ENCODE measurements at regions not wholly inside any gene's neighbourhood (a gene's known extent, or its start where the extent isn't known, plus 50 kb on each side); places are given as distances from the start of the nearest gene placed in this dataset.

DNA sequence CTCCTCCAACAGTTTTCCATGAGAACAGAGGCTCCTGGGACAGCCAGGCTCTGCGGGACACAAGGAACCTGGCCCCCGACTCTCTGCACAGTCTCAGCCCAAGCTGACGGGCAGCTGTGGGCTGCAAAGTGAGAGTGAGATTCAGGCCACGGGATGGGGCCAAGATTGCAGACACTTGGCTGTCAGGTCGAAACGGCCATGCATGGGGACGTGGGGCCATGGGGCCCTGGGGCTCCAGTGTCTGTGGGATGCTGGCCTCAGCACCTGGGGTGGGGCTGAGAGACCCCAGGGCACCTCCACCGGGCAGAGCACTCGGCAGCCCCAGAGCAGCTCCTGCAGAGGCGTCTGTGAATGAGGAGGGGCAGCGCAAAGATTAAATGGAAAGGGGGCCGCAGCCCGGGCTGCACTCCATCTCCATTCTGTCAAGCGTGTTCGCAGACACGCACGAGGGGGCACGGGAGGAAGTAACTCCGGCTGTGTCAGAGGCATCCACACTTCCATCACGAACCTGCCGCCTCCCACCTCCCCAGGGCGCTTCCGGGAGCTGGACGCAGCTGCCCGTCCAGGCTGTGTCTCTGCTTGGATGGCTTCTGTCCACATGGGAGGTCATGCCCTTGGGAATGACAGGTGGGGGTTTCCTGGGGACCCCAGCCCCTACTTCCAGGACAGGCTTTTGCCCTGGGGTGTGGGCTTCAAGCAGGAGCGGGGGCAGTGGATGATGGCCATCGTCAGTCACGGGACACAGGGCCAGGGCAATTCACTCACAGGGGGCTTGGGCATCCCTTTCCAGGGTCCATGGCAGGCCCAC, 82.8 kb upstream of the NKX1-1 start:
- Mint-ChIP-seq H3K36me3 (ENCODE audit: low read depth) (peaks cover 5% of the 10 kb centered on the region), H3K27ac (no peak overlapping the region), H3K4me1 (ENCODE audit: low read depth) (no peaks in the 10 kb centered on the region), H3K27me3 (peaks cover 6% of the 10 kb centered on the region), H3K4me3 (no peak overlapping the region), H3K9me3 (peaks cover 22% of the 10 kb centered on the region)
- CTCF ChIA-PET = no interaction called here
- ATAC-seq = no peak
- no peak for DNase-seq
- TF ChIP-seq, protein P1, sequence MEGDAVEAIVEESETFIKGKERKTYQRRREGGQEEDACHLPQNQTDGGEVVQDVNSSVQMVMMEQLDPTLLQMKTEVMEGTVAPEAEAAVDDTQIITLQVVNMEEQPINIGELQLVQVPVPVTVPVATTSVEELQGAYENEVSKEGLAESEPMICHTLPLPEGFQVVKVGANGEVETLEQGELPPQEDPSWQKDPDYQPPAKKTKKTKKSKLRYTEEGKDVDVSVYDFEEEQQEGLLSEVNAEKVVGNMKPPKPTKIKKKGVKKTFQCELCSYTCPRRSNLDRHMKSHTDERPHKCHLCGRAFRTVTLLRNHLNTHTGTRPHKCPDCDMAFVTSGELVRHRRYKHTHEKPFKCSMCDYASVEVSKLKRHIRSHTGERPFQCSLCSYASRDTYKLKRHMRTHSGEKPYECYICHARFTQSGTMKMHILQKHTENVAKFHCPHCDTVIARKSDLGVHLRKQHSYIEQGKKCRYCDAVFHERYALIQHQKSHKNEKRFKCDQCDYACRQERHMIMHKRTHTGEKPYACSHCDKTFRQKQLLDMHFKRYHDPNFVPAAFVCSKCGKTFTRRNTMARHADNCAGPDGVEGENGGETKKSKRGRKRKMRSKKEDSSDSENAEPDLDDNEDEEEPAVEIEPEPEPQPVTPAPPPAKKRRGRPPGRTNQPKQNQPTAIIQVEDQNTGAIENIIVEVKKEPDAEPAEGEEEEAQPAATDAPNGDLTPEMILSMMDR (IDR thresholded peaks at IDR 0.05) = no peak
- POLR2A ChIA-PET = interaction anchor here (0.6 kb wide), 1 partner anchor 384 kb away, joined by 3 read pairs; no protein-coding TSS in a partner anchor
- intact Hi-C loops (cut with micrococcal nuclease) = no loop called here

DNA sequence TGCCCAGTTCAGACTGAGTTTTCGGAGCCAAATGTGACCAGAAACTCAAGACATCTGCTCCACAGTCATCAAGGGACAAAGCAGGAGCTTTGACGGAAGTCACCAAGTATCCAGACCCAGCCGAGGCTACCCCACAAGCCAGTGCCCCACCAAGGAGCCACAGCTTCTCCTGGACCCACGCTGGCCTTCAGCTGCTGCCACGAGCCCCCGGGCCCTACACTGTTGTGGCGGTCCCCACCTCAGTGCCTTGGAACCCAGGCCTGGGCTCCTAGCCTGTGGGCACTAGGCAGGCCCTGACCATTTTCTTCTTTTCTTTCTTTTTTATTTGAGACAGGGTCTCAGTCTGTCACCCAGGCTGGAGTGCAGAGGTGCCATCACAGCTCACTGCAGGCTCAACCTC, 82.1 kb upstream of the NKX1-1 start:
- H3K4me3 Mint-ChIP-seq = no peak overlapping the region
- POLR2A ChIA-PET = no interaction called here
- CTCF ChIA-PET = no interaction called here
- H3K27me3 Mint-ChIP-seq = peaks cover 4% of the 10 kb centered on the region
- ATAC-seq (no peak), DNase-seq (no peak)
- H3K4me1 Mint-ChIP-seq (ENCODE audit: low read depth) = no peaks in the 10 kb centered on the region
- H3K36me3 Mint-ChIP-seq (ENCODE audit: low read depth) = peaks cover 5% of the 10 kb centered on the region
- intact Hi-C loops (cut with micrococcal nuclease) = no loop called here
- peaks cover 22% of the 10 kb centered on the region for H3K9me3 Mint-ChIP-seq
- TF ChIP-seq, protein P1 (IDR thresholded peaks at IDR 0.05) = no peak
- no peak overlapping the region for H3K27ac Mint-ChIP-seq

DNA sequence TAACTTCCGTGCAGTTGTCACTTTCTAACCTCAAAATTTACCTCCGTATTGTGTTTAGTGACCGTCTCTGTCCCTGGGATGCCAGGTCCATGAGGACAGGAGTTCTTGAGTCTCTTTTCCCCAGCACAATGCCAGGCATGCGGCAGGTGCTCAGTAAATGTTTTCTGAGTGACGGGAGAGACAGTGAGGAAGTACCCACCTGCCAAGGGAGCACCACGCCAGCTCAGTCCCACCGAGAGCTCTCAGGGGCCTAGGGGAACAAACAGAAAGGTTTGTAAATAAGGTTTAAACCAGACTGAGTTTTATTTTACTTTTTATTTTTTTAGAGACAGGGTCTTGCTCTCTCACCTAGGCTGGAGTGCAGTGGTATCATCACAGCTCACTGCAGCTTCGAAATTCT, 81.5 kb upstream of the NKX1-1 start:
- ATAC-seq (no peak), DNase-seq (no peak)
- Mint-ChIP-seq H3K4me3 (no peak overlapping the region), H3K9me3 (peaks cover 24% of the 10 kb centered on the region), H3K4me1 (ENCODE audit: low read depth) (no peaks in the 10 kb centered on the region), H3K36me3 (ENCODE audit: low read depth) (peaks cover 5% of the 10 kb centered on the region), H3K27ac (no peak overlapping the region), H3K27me3 (peaks cover 4% of the 10 kb centered on the region)
- POLR2A ChIA-PET = no interaction called here
- TF ChIP-seq, protein P1 (IDR thresholded peaks at IDR 0.05) = no peak
- intact Hi-C loops (cut with micrococcal nuclease) = no loop called here
- CTCF ChIA-PET = no interaction called here

DNA sequence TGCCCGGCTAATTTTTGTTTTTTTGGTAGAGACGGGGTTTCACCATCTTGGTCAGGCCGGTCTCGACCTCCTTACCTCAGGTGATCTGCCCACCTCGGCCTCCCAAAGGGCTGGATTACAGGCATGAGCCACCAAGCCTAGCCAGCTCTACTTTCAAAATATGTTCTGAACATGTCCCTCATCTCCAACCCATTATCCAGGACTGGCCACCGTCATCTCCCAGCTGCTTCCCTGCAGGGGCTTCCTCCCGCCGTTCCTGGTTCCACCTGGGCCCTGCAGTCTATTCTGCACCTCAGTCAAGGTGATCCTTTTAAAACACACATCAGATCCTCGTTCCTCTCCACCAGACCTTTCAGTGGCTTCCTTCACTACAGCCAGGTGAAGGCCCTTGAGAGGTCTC, 80.9 kb upstream of the NKX1-1 start:
- H3K27ac Mint-ChIP-seq = no peak overlapping the region
- no peak for DNase-seq
- ChIA-PET POLR2A (no interaction called here), CTCF (no interaction called here)
- peaks cover 24% of the 10 kb centered on the region for H3K9me3 Mint-ChIP-seq
- ATAC-seq = no peak
- H3K36me3 Mint-ChIP-seq (ENCODE audit: low read depth) = peaks cover 5% of the 10 kb centered on the region
- no peak overlapping the region for H3K4me3 Mint-ChIP-seq
- H3K27me3 Mint-ChIP-seq = peaks cover 4% of the 10 kb centered on the region
- intact Hi-C loops (cut with micrococcal nuclease) = no loop called here
- no peaks in the 10 kb centered on the region for H3K4me1 Mint-ChIP-seq (ENCODE audit: low read depth)
- TF ChIP-seq, protein P1 (IDR thresholded peaks at IDR 0.05) = no peak

DNA sequence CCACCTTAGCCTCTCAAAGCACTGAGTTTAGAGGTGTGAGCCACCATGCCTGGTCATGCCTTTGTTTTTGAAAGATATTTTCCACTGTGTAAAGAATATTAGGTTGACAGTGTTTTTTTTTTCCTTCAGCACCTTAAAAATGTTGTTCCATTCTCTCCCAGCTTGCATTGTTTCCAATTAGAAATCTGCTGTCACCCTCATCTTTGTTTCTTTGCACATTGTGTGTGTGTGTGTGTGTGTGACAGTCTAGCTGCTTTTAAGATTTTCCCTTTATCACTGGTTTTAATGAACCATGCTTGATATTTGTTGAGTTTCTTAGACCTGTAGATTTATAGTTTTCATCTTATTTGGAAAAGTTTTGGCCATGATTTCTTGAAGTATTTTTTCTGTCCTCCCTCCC, 79.0 kb upstream of the NKX1-1 start:
- H3K27ac Mint-ChIP-seq = no peak overlapping the region
- H3K4me1 Mint-ChIP-seq (ENCODE audit: low read depth) = no peaks in the 10 kb centered on the region
- TF ChIP-seq, protein P1 (IDR thresholded peaks at IDR 0.05) = no peak
- ChIA-PET CTCF (no interaction called here), POLR2A (no interaction called here)
- ATAC-seq (no peak), DNase-seq (no peak)
- H3K4me3 Mint-ChIP-seq = no peak overlapping the region
- H3K36me3 Mint-ChIP-seq (ENCODE audit: low read depth) = peaks cover 5% of the 10 kb centered on the region
- H3K9me3 Mint-ChIP-seq = peaks cover 28% of the 10 kb centered on the region
- intact Hi-C loops (cut with micrococcal nuclease) = no loop called here
- H3K27me3 Mint-ChIP-seq = peaks cover 4% of the 10 kb centered on the region

Measured in activated CD8-positive, alpha-beta T cell treated with anti-CD3 and anti-CD28 coated beads for 36 hours (primary cell).